GM23338 (cell line): ENCODE measurements at regions not wholly inside any gene's neighbourhood (a gene's known extent, or its start where the extent isn't known, plus 50 kb on each side); places are given as distances from the start of the nearest gene placed in this dataset.

ENCODE experiments used
- CREB1 ChIP-seq: fragments of 250-450 bp; sonication (Bioruptor Pico); IDR thresholded peaks from 2 replicates; pipeline ENCODE4 v1.5.0; 2020; ENCODE audit warnings: low read depth, mild to moderate bottlenecking, moderate library complexity
- ETS1 ChIP-seq: IDR thresholded peaks from 2 replicates; pipeline ENCODE4 v1.6.1; 2016; ENCODE audit warnings: antibody characterized with exemption
- EZH2 ChIP-seq: fragments of 200-600 bp; sonication (generic); IDR thresholded peaks from one replicate; pipeline ENCODE4 v1.8.0; 2017; ENCODE audit warnings: antibody characterized with exemption, mild to moderate bottlenecking, low read depth; ENCODE audit not compliant: unreplicated experiment
- EZH2phosphoT487 ChIP-seq: fragments of 200-600 bp; sonication (generic); IDR thresholded peaks from one replicate; pipeline ENCODE4 v1.8.1; 2018; ENCODE audit warnings: antibody characterized with exemption; ENCODE audit not compliant: unreplicated experiment
- POLR2AphosphoS5 ChIP-seq: IDR thresholded peaks from 2 replicates; pipeline ENCODE4 v1.6.1; 2016; ENCODE audit warnings: antibody characterized with exemption, low read depth
- STAT1 ChIP-seq: IDR thresholded peaks from one replicate; pipeline ENCODE4 v1.6.1; 2016; ENCODE audit warnings: antibody characterized with exemption; ENCODE audit not compliant: unreplicated experiment
- ZNF331 ChIP-seq: fragments of 250-450 bp; sonication (Bioruptor Pico); IDR thresholded peaks from 2 replicates; pipeline ENCODE4 v1.5.0; 2020; ENCODE audit warnings: low read depth, mild to moderate bottlenecking, moderate library complexity
- ZNF462 ChIP-seq: fragments of 250-450 bp; sonication (Bioruptor Pico); IDR thresholded peaks from 2 replicates; pipeline ENCODE4 v1.5.0; 2020; ENCODE audit warnings: mild to moderate bottlenecking, moderate library complexity

DNA sequence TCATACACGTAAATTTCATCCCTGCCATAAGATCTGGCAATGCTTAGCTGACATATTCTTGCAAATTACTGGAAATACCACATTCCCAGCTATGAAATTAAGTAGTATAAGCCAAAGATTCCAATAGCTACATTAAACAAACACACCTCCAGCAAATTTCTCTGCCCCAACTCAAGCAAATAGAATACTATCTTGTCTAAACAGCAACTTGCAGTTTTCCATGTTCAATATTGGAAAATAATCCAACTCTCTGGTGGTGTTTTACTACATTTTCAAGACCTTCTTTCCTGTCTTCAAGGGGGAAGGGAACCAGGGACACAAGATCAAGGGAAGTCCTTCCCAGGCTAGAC, 268.7 kb downstream of the TBL1XR1 start (continued):
- TF ChIP-seq ZNF462 (CRISPR knock-in tag) (no peak), CREB1 (CRISPR knock-in tag) (no peak), POLR2AphosphoS5 (no peak), EZH2phosphoT487 (no peak), ZNF331 (CRISPR knock-in tag) (no peak), STAT1 (no peak), ETS1 (no peak), EZH2 (no peak)
